Keratinocyte (primary cell): ENCODE measurements at regions not wholly inside any gene's neighbourhood (a gene's known extent, or its start where the extent isn't known, plus 50 kb on each side); places are given as distances from the start of the nearest gene placed in this dataset.

Source experiments
- DNase-seq: peaks from one replicate; pipeline ENCODE4 v3.0.0-alpha.2; 2011; ENCODE audit warnings: low read depth, missing footprints, low spot score
- FAIRE-seq: peaks from 2 replicates; lab custom pipeline; 2011; peaks lifted over from hg19 to GRCh38; lab: Jason Lieb, UNC
- H2AFZ ChIP-seq: 2 replicates; pipeline ENCODE4 v1.6.0; 2012; ENCODE audit warnings: low read length, control low read depth, inconsistent platforms; ENCODE audit not compliant: control insufficient read depth
- H3K27ac ChIP-seq: 2 replicates; pipeline ENCODE4 v1.5.1; 2011; ENCODE audit warnings: low read length; ENCODE audit not compliant: control insufficient read depth, insufficient read depth
- H3K27me3 ChIP-seq: 3 replicates; pipeline ENCODE4 v1.6.0; 2011; ENCODE audit warnings: low read length; ENCODE audit not compliant: control insufficient read depth, insufficient read depth; ENCODE audit errors: extremely low read depth
- H3K36me3 ChIP-seq, 2 experiments: 2 replicates in 1 of 2; 3 replicates in 1 of 2; pipeline ENCODE4 v1.5.1; 2011; ENCODE audit warnings: low read length in 2 of 2, mild to moderate bottlenecking in 1 of 2; ENCODE audit not compliant: control insufficient read depth in 2 of 2, insufficient read depth in 2 of 2; ENCODE audit errors: extremely low read depth in 1 of 2
- H3K4me1 ChIP-seq: 3 replicates; pipeline ENCODE4 v1.5.1; 2011; ENCODE audit warnings: low read length; ENCODE audit not compliant: control insufficient read depth, insufficient read depth; ENCODE audit errors: extremely low read depth
- H3K4me2 ChIP-seq: 3 replicates; pipeline ENCODE4 v1.6.0; 2011; ENCODE audit warnings: low read depth, low read length; ENCODE audit not compliant: control insufficient read depth, insufficient read depth; ENCODE audit errors: extremely low read depth
- H3K4me3 ChIP-seq, 3 experiments: fragments of 200-600 bp in 1 of 3; sonication (generic) in 1 of 3; 2 replicates in 2 of 3; 3 replicates in 1 of 3; pipeline ENCODE4 v1.5.1; 2011 to 2016; ENCODE audit warnings: low read length in 3 of 3, mild to moderate bottlenecking in 3 of 3, control low read depth in 2 of 3, inconsistent platforms in 1 of 3, low read depth in 1 of 3, mixed read lengths in 1 of 3, mixed run types in 1 of 3, moderate library complexity in 1 of 3; ENCODE audit not compliant: control insufficient read depth in 2 of 3, insufficient read depth in 2 of 3; ENCODE audit errors: extremely low read depth in 1 of 3
- H3K79me2 ChIP-seq: 2 replicates; pipeline ENCODE4 v1.6.0; 2012; ENCODE audit warnings: low read length; ENCODE audit not compliant: control insufficient read depth, insufficient read depth
- H3K9ac ChIP-seq: 3 replicates; pipeline ENCODE4 v1.6.0; 2011; ENCODE audit warnings: low read length; ENCODE audit not compliant: control insufficient read depth, insufficient read depth; ENCODE audit errors: extremely low read depth
- H3K9me1 ChIP-seq: 3 replicates; pipeline ENCODE4 v1.6.0; 2011; ENCODE audit warnings: low read length; ENCODE audit not compliant: control insufficient read depth, insufficient read depth; ENCODE audit errors: extremely low read depth
- H3K9me3 ChIP-seq: 2 replicates; pipeline ENCODE4 v1.5.1; 2012; ENCODE audit warnings: low read depth, low read length; ENCODE audit not compliant: control insufficient read depth
- H4K20me1 ChIP-seq: 3 replicates; pipeline ENCODE4 v1.6.0; 2011; ENCODE audit warnings: low read length; ENCODE audit not compliant: control insufficient read depth, insufficient read depth; ENCODE audit errors: extremely low read depth
- EZH2 ChIP-seq: IDR thresholded peaks from one replicate; pipeline ENCODE4 v1.6.1; 2012; ENCODE audit warnings: inconsistent platforms, mild to moderate bottlenecking, low read length, moderate library complexity
- dilution Hi-C: fragments of 300-500 bp; cut with MboI; formaldehyde crosslinking; loops from one replicate; pipeline ENCODE4 v1.7.0; 2020; ENCODE audit warnings: low sequenced_read_pairs; ENCODE audit not compliant: extremely low pct_ligation_motif_present
- TF ChIP-seq, protein P1 (sequence below), 3 experiments: IDR thresholded peaks in 1 of 3; conservative IDR thresholded peaks in 1 of 3; optimal IDR thresholded peaks in 1 of 3; 2 replicates in 2 of 3; 3 replicates in 1 of 3; pipeline versions ENCODE3 to v1.5.1; 2011; ENCODE audit warnings: low read length in 3 of 3, mild to moderate bottlenecking in 3 of 3, moderate library complexity in 2 of 3, control low read depth in 1 of 3, inconsistent platforms in 1 of 3; ENCODE audit not compliant: insufficient read depth in 2 of 3; ENCODE audit errors: extremely low read depth in 1 of 3

DNA sequence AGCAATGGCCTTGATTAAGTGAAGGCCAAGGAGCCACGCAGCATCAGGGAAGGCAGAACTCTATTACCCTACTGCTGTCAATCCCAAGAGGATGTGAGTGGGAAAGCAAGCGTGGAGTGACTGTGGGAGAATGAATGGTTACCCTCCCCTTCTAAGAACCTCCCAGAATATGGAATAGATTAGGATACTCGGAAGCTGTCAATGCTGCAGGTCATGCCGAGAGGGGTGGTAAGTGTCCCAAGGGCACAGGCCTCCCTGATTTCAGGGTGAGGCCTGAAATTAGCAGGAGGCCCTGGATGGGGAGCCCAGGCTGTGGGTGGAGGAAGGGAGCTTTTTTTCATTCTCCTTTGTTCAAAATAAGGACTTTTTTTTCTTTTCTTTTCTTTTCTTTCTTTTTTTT is 179.9 kb upstream of the JAG1 start:
- H4K20me1 ChIP-seq: no peaks in the 10 kb centered on the region
- DNase-seq: no peak
- TF ChIP-seq, protein P1, sequence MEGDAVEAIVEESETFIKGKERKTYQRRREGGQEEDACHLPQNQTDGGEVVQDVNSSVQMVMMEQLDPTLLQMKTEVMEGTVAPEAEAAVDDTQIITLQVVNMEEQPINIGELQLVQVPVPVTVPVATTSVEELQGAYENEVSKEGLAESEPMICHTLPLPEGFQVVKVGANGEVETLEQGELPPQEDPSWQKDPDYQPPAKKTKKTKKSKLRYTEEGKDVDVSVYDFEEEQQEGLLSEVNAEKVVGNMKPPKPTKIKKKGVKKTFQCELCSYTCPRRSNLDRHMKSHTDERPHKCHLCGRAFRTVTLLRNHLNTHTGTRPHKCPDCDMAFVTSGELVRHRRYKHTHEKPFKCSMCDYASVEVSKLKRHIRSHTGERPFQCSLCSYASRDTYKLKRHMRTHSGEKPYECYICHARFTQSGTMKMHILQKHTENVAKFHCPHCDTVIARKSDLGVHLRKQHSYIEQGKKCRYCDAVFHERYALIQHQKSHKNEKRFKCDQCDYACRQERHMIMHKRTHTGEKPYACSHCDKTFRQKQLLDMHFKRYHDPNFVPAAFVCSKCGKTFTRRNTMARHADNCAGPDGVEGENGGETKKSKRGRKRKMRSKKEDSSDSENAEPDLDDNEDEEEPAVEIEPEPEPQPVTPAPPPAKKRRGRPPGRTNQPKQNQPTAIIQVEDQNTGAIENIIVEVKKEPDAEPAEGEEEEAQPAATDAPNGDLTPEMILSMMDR (optimal IDR thresholded peaks at IDR 0.05 in 1 of 3, IDR thresholded peaks at IDR 0.05 in 1 of 3, conservative IDR thresholded peaks at IDR 0.05 in 1 of 3; ENCODE audit: extremely low read depth in 1 of 3, insufficient read depth in 2 of 3, low read length in 3 of 3): no peak
- TF ChIP-seq EZH2: no peak
- no peak overlapping the region for H3K27ac ChIP-seq
- no peaks in the 10 kb centered on the region for H3K36me3 ChIP-seq
- H3K9ac ChIP-seq: no peak overlapping the region
- FAIRE-seq: no peak
- no peaks in the 10 kb centered on the region for H3K9me1 ChIP-seq
- H2AFZ ChIP-seq: no peak overlapping the region
- dilution Hi-C loops: no loop called here
- no peak overlapping the region for H3K4me2 ChIP-seq
- H3K4me1 ChIP-seq: peaks cover 8% of the 10 kb centered on the region
- no peaks in the 10 kb centered on the region for H3K27me3 ChIP-seq
- H3K4me3 ChIP-seq: no peak overlapping the region
- no peaks in the 10 kb centered on the region for H3K79me2 ChIP-seq
- no peaks in the 10 kb centered on the region for H3K9me3 ChIP-seq

DNA sequence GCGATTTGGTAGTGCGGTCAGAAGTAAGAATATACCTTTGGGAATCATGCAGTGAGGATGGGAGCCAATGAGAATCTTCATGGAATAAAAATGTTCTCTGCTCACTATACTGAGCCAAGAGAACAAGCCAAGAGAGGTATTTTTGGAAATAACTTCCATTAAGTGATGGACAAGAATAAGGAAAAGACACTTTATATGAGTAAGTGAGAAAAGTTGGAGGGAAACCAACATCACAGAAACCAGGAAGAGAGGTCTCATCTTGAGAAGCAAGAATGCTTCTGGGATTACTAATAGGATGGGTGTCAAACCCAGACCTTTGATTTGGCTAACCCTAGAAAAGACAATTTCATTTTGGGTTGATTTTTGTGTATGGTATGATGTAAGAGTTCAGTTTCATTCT is 181.2 kb upstream of the JAG1 start:
- Histone ChIP-seq H3K9me1 (no peaks in the 10 kb centered on the region), H3K36me3 (no peaks in the 10 kb centered on the region), H3K27me3 (no peaks in the 10 kb centered on the region), H2AFZ (no peak overlapping the region), H3K4me2 (no peak overlapping the region), H3K4me3 (no peak overlapping the region), H3K4me1 (no peaks in the 10 kb centered on the region), H3K9ac (no peak overlapping the region), H4K20me1 (no peaks in the 10 kb centered on the region), H3K79me2 (no peaks in the 10 kb centered on the region), H3K9me3 (no peaks in the 10 kb centered on the region), H3K27ac (no peak overlapping the region)
- dilution Hi-C loops: no loop called here
- FAIRE-seq: peak; percentile 20
- TF ChIP-seq, protein P1 (optimal IDR thresholded peaks at IDR 0.05 in 1 of 3, IDR thresholded peaks at IDR 0.05 in 1 of 3, conservative IDR thresholded peaks at IDR 0.05 in 1 of 3; ENCODE audit: extremely low read depth in 1 of 3, insufficient read depth in 2 of 3, low read length in 3 of 3): no peak
- no peak for TF ChIP-seq EZH2
- DNase-seq: no peak
